ENCODE measurements at regions not wholly inside any gene's neighbourhood (a gene's known extent, or its start where the extent isn't known, plus 50 kb on each side); places are given as distances from the start of the nearest gene placed in this dataset.

DNA sequence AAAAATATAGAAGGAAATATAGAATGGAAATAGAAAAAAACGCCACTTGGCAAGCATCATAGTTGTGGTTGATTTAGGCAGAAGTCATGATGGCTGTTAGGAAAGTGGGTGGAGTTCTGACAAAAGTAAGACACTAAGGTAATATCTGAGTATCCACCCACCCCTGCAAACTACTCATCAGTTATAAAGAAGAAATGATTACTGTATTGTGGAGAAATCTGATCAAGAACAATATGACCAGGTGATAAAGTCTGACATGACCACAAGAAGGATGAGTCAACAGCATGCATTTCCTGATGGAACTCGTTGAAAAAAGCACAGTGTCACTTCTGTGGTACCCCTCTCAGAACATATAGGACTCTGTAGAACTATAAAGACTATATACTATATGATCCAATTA lies 343.4 kb upstream of the PAPPA start:
- no peak for TF ChIP-seq GATA2 (IDR thresholded peaks at IDR 0.05; ENCODE audit: low read depth, low read length)
- no peak for TF ChIP-seq GATA3 (IDR thresholded peaks at IDR 0.05; ENCODE audit: low read depth, low read length)

Data from SH-SY5Y (cell line).